ENCODE measurements at regions not wholly inside any gene's neighbourhood (a gene's known extent, or its start where the extent isn't known, plus 50 kb on each side); places are given as distances from the start of the nearest gene placed in this dataset.

DNA sequence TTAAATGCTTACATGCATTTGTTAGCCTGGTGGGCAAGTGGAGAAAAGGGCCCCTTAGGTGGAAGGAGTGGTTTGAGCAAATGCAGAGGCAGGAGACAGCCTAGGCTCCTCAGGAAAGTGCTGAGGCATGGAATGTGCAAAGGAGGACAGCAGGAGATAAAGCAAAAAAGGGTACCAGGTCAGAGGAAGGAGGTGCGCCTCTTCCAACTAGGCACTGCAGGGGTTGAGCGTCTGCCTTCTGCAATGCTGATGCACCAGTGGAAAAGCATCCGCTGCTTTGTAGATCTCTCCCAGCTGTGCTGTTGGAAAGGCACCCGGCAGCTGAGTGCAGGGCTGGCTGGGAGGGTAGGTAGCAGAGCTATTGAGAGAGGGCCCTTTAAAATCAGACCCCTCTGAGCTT is 287.0 kb upstream of the XYLT1 start:
- H3K4me3 ChIP-seq = no peak overlapping the region
- H3K27ac ChIP-seq = no peak overlapping the region
- POLR2A ChIA-PET = no interaction called here
- CTCF ChIA-PET = interaction anchor here (0.6 kb wide), 1 partner anchor 1220 kb away, joined by 3 read pairs; no protein-coding TSS in a partner anchor
- TF ChIP-seq JUNB (IDR thresholded peaks at IDR 0.05) (no peak), KDM1A (IDR thresholded peaks at IDR 0.05; ENCODE audit: low read depth) (no peak), RCOR1 (IDR thresholded peaks at IDR 0.05; ENCODE audit: low read depth, low read length) (no peak), CEBPB (IDR thresholded peaks at IDR 0.05) (no peak), PHF8 (IDR thresholded peaks at IDR 0.05; ENCODE audit: borderline replicate concordance, low read depth) (no peak), FOSL2 (IDR thresholded peaks at IDR 0.05) (no peak), FOSL2 (CRISPR knock-in tag; IDR thresholded peaks at IDR 0.05) (no peak), ZC3H11A (IDR thresholded peaks at IDR 0.05) (no peak), RFX5 (IDR thresholded peaks at IDR 0.05) (no peak), MAZ (IDR thresholded peaks at IDR 0.05; ENCODE audit: borderline replicate concordance, low read depth, low read length) (no peak), EP300 (IDR thresholded peaks at IDR 0.05) (no peak), NR3C1 (IDR thresholded peaks at IDR 0.05) (no peak), RNF2 (IDR thresholded peaks at IDR 0.05; ENCODE audit: borderline replicate concordance, low read depth) (no peak)
- TF ChIP-seq, protein P1, sequence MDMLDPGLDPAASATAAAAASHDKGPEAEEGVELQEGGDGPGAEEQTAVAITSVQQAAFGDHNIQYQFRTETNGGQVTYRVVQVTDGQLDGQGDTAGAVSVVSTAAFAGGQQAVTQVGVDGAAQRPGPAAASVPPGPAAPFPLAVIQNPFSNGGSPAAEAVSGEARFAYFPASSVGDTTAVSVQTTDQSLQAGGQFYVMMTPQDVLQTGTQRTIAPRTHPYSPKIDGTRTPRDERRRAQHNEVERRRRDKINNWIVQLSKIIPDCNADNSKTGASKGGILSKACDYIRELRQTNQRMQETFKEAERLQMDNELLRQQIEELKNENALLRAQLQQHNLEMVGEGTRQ (IDR thresholded peaks at IDR 0.05) = no peak
- no peaks in the 10 kb centered on the region for H3K9me3 ChIP-seq
- DNase-seq (ENCODE audit: low read depth in 1 of 2, low spot score in 1 of 2) (no peak), ATAC-seq (no peak), FAIRE-seq (no peak)
- 0% methylated on average over 4 of the region's 4 CpGs for WGBS (ENCODE audit: missing lambda C conversion rate)
- H3K4me2 ChIP-seq = no peak overlapping the region
- H3K4me1 ChIP-seq = no peaks in the 10 kb centered on the region

DNA sequence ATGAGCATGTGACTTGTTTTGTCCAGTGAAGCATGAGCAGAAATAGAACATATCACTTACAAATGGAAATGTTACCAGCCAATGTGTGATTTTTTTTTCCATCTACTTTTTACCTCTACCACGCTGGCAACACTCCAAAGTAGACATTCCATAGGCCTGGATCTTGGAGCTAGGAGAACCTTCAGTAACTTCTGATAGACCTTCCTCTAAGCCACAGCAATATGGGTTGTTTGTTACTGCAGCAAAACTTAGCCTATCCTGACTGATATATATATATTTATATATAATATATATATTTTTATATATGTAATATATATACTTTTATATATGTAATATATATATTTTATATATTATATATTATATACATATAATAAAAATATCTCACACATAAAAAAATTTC is 284.4 kb upstream of the XYLT1 start:
- ChIA-PET CTCF (no interaction called here), POLR2A (no interaction called here)
- Histone ChIP-seq H3K4me3 (no peak overlapping the region), H3K4me1 (no peaks in the 10 kb centered on the region), H3K27ac (no peak overlapping the region), H3K9me3 (no peaks in the 10 kb centered on the region), H3K4me2 (no peak overlapping the region)
- DNase-seq (ENCODE audit: low read depth in 1 of 2, low spot score in 1 of 2) = no peak
- 3% methylated on average over 1 of the region's 1 CpG for WGBS (ENCODE audit: missing lambda C conversion rate)
- TF ChIP-seq, protein P2, sequence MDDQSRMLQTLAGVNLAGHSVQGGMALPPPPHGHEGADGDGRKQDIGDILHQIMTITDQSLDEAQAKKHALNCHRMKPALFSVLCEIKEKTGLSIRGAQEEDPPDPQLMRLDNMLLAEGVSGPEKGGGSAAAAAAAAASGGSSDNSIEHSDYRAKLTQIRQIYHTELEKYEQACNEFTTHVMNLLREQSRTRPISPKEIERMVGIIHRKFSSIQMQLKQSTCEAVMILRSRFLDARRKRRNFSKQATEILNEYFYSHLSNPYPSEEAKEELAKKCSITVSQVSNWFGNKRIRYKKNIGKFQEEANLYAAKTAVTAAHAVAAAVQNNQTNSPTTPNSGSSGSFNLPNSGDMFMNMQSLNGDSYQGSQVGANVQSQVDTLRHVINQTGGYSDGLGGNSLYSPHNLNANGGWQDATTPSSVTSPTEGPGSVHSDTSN (IDR thresholded peaks at IDR 0.05) = no peak
- TF ChIP-seq CBX2 (IDR thresholded peaks at IDR 0.05; ENCODE audit: borderline replicate concordance, low read depth) = no peak
- TF ChIP-seq EP300 (IDR thresholded peaks at IDR 0.05) = no peak
- no peak for FAIRE-seq
- ATAC-seq = no peak

DNA sequence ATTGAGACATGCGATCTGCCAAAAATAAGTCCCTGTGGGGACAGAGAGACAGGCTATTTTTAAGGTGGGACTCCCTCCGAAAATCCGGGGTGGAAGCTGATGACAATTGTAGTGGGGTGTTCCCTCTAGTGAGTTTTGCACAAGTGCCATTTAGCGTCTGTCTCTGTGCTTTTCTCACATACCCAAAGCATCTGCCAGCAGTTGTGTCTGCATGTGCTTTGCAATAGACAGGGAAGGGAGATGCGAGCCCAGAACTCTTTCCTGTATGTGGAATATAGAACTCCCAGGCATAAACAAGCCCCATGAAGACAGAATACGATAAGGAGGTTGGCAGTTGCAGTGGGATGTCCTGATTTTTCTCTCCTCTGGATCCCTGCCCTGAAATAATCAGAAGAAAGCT is 282.7 kb upstream of the XYLT1 start:
- H3K27ac ChIP-seq = no peak overlapping the region
- TF ChIP-seq TP53 (CRISPR knock-in tag; IDR thresholded peaks at IDR 0.05) (no peak), HOXA7 (CRISPR knock-in tag; IDR thresholded peaks at IDR 0.05) (no peak), CBX8 (IDR thresholded peaks at IDR 0.05) (no peak), HEYL (CRISPR knock-in tag; IDR thresholded peaks at IDR 0.05) (no peak), JUN (IDR thresholded peaks at IDR 0.05) (no peak), RCOR1 (IDR thresholded peaks at IDR 0.05; ENCODE audit: low read depth, low read length) (no peak), GATA3 (IDR thresholded peaks at IDR 0.05; ENCODE audit: borderline replicate concordance) (no peak), CBX2 (IDR thresholded peaks at IDR 0.05; ENCODE audit: borderline replicate concordance, low read depth) (no peak)
- 4% methylated on average over 6 of the region's 6 CpGs for WGBS (ENCODE audit: missing lambda C conversion rate)
- POLR2A ChIA-PET = no interaction called here
- H3K9me3 ChIP-seq = no peaks in the 10 kb centered on the region
- no peak overlapping the region for H3K4me3 ChIP-seq
- no peak overlapping the region for H3K4me2 ChIP-seq
- no peak for DNase-seq (ENCODE audit: low read depth in 1 of 2, low spot score in 1 of 2)
- ATAC-seq = no peak
- no peak for FAIRE-seq
- no peaks in the 10 kb centered on the region for H3K4me1 ChIP-seq
- CTCF ChIA-PET = no interaction called here

DNA sequence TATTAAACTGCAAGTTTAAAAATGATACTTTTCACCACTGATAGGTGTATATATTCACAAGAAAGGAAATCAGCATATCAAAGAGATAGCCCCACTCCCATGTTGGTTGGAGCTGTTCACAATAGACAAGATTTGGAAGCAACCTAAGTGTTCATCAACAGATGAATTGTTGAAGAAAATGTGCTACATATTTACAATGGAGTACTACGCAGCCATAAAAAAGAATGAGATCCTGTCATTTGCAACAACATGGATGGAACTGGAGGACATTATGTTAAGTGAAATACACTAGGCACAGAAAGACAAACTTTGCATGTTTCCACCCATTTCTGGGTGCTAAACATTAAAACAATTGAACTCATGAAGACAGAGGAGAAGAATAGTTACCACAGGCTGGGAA is 278.9 kb upstream of the XYLT1 start:
- no peak overlapping the region for H3K27ac ChIP-seq
- no peak for FAIRE-seq
- CTCF ChIA-PET = no interaction called here
- TF ChIP-seq, protein P2 (IDR thresholded peaks at IDR 0.05) = no peak
- TF ChIP-seq KDM1A (IDR thresholded peaks at IDR 0.05; ENCODE audit: low read depth) (no peak), RNF2 (IDR thresholded peaks at IDR 0.05; ENCODE audit: borderline replicate concordance, low read depth) (no peak), HOXA7 (CRISPR knock-in tag; IDR thresholded peaks at IDR 0.05) (no peak), POLR2A (IDR thresholded peaks at IDR 0.05; ENCODE audit: low read length) (no peak), ZC3H11A (IDR thresholded peaks at IDR 0.05) (no peak), BHLHE40 (IDR thresholded peaks at IDR 0.05; ENCODE audit: low read depth, low read length) (no peak), POLR2AphosphoS2 (conservative IDR thresholded peaks at IDR 0.05; ENCODE audit: low read length) (no peak), EP300 (IDR thresholded peaks at IDR 0.05) (no peak), ZFP36 (IDR thresholded peaks at IDR 0.05; ENCODE audit: borderline replicate concordance, partially characterized antibody) (no peak), CBX2 (IDR thresholded peaks at IDR 0.05; ENCODE audit: borderline replicate concordance, low read depth) (no peak), NR3C1 (IDR thresholded peaks at IDR 0.05) (no peak), JUNB (IDR thresholded peaks at IDR 0.05) (no peak), MAZ (IDR thresholded peaks at IDR 0.05; ENCODE audit: borderline replicate concordance, low read depth, low read length) (no peak), ESRRA (IDR thresholded peaks at IDR 0.05; ENCODE audit: borderline replicate concordance, low read length) (no peak)
- TF ChIP-seq, protein P3, sequence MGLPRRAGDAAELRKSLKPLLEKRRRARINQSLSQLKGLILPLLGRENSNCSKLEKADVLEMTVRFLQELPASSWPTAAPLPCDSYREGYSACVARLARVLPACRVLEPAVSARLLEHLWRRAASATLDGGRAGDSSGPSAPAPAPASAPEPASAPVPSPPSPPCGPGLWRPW (IDR thresholded peaks at IDR 0.05) = no peak
- TF ChIP-seq, protein P4, sequence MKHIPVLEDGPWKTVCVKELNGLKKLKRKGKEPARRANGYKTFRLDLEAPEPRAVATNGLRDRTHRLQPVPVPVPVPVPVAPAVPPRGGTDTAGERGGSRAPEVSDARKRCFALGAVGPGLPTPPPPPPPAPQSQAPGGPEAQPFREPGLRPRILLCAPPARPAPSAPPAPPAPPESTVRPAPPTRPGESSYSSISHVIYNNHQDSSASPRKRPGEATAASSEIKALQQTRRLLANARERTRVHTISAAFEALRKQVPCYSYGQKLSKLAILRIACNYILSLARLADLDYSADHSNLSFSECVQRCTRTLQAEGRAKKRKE (CRISPR knock-in tag; IDR thresholded peaks at IDR 0.05; ENCODE audit: low read depth) = no peak

More for the DNA sequence above, 278.9 kb upstream of the XYLT1 start:
- DNase-seq (ENCODE audit: low read depth in 1 of 2, low spot score in 1 of 2) (no peak), ATAC-seq (no peak)
- POLR2A ChIA-PET = no interaction called here
- H3K4me1 ChIP-seq = no peaks in the 10 kb centered on the region
- WGBS (ENCODE audit: missing lambda C conversion rate) = 7% methylated on average over 1 of the region's 1 CpG
- no peaks in the 10 kb centered on the region for H3K9me3 ChIP-seq
- no peak overlapping the region for H3K4me3 ChIP-seq
- H3K4me2 ChIP-seq = no peak overlapping the region
